GM12874 (cell line): ENCODE measurements at regions not wholly inside any gene's neighbourhood (a gene's known extent, or its start where the extent isn't known, plus 50 kb on each side); places are given as distances from the start of the nearest gene placed in this dataset.

Experiments used
- CTCF ChIP-seq: IDR thresholded peaks from 2 replicates; pipeline ENCODE4 v1.5.1; 2011; ENCODE audit warnings: low read depth, mild to moderate bottlenecking, control low read depth, low read length, moderate library complexity; ENCODE audit not compliant: insufficient read depth

GRCh38 chr12:114850661-114851275, 166.8 kb upstream of the TBX3 start:
- TF ChIP-seq CTCF, result no peak

- no peak for TF ChIP-seq CTCF
Measured at GRCh38 chr12:114848666-114849065, 164.7 kb upstream of the TBX3 start.

GRCh38 chr12:114847441-114848035, 163.6 kb upstream of the TBX3 start:
- no peak for TF ChIP-seq CTCF

- TF ChIP-seq CTCF, result no peak
Measured at GRCh38 chr12:114846771-114847170, 162.8 kb upstream of the TBX3 start.

GRCh38 chr12:114841557-114842251, 157.7 kb upstream of the TBX3 start:
- no peak for TF ChIP-seq CTCF

GRCh38 chr12:114838480-114838879, 154.5 kb upstream of the TBX3 start:
- TF ChIP-seq CTCF, result no peak

- no peak for TF ChIP-seq CTCF
Measured at GRCh38 chr12:114836609-114837008, 152.6 kb upstream of the TBX3 start.
